OCI-LY7 (cell line): ENCODE measurements at regions not wholly inside any gene's neighbourhood (a gene's known extent, or its start where the extent isn't known, plus 50 kb on each side); places are given as distances from the start of the nearest gene placed in this dataset.

Experiments
- EZH2phosphoT487 ChIP-seq: fragments of 200-600 bp; sonication (generic); IDR thresholded peaks from 2 replicates; pipeline ENCODE4 v1.6.1; 2018; ENCODE audit warnings: low read depth, borderline replicate concordance, mild to moderate bottlenecking, mixed run types, antibody characterized with exemption, low read length, moderate library complexity, mixed read lengths
- TF ChIP-seq, protein P1 (sequence below): fragments of 200-600 bp; sonication (generic); conservative IDR thresholded peaks from 2 replicates; pipeline ENCODE4 v1.5.1; 2014; ENCODE audit warnings: mild to moderate bottlenecking, antibody characterized with exemption, low read length, moderate library complexity, mixed read lengths

GRCh38 chr2:161052214-161052613 lies 108.0 kb upstream of the TANK start:
- TF ChIP-seq, protein P1, sequence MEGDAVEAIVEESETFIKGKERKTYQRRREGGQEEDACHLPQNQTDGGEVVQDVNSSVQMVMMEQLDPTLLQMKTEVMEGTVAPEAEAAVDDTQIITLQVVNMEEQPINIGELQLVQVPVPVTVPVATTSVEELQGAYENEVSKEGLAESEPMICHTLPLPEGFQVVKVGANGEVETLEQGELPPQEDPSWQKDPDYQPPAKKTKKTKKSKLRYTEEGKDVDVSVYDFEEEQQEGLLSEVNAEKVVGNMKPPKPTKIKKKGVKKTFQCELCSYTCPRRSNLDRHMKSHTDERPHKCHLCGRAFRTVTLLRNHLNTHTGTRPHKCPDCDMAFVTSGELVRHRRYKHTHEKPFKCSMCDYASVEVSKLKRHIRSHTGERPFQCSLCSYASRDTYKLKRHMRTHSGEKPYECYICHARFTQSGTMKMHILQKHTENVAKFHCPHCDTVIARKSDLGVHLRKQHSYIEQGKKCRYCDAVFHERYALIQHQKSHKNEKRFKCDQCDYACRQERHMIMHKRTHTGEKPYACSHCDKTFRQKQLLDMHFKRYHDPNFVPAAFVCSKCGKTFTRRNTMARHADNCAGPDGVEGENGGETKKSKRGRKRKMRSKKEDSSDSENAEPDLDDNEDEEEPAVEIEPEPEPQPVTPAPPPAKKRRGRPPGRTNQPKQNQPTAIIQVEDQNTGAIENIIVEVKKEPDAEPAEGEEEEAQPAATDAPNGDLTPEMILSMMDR: no peak
- TF ChIP-seq EZH2phosphoT487: no peak
